Progenitor cell of endocrine pancreas (in vitro differentiated cells): ENCODE measurements at regions not wholly inside any gene's neighbourhood (a gene's known extent, or its start where the extent isn't known, plus 50 kb on each side); places are given as distances from the start of the nearest gene placed in this dataset.

ENCODE experiments used
- DNase-seq: peaks from one replicate; pipeline ENCODE4 v3.0.0; 2021; ENCODE audit warnings: low spot score; ENCODE audit not compliant: unreplicated experiment
- H3K27ac Mint-ChIP-seq: 2 replicates; pipeline ENCODE4 v1.8.0; 2021; ENCODE audit warnings: mild to moderate bottlenecking, moderate library complexity, mixed read lengths
- H3K27me3 Mint-ChIP-seq: 2 replicates; pipeline ENCODE4 v1.8.0; 2021; ENCODE audit warnings: mixed read lengths
- H3K36me3 Mint-ChIP-seq: 2 replicates; pipeline ENCODE4 v1.8.0; 2022; ENCODE audit warnings: mixed read lengths; ENCODE audit not compliant: insufficient read depth
- H3K4me1 Mint-ChIP-seq: 2 replicates; pipeline ENCODE4 v1.8.0; 2021; ENCODE audit warnings: low read depth, mixed read lengths
- H3K4me3 Mint-ChIP-seq: 2 replicates; pipeline ENCODE4 v1.8.0; 2021; ENCODE audit warnings: low read depth, mild to moderate bottlenecking, moderate library complexity, mixed read lengths
- H3K9me3 Mint-ChIP-seq: 2 replicates; pipeline ENCODE4 v1.8.0; 2021; ENCODE audit warnings: low read depth, mixed read lengths
- CTCF ChIP-seq: fragments of 200-600 bp; sonication (generic); IDR thresholded peaks from one replicate; pipeline ENCODE4 v1.5.0; 2021; ENCODE audit warnings: antibody characterized with exemption, mild to moderate bottlenecking; ENCODE audit not compliant: unreplicated experiment

GRCh38 chr11:69560141-69560790 lies 78.8 kb downstream of the LINC01488 start:
- Mint-ChIP-seq H3K9me3 (peaks cover 6% of the 10 kb centered on the region), H3K27me3 (peaks cover 6% of the 10 kb centered on the region)
- TF ChIP-seq CTCF: no peak

GRCh38 chr11:69562302-69562701 lies 78.7 kb upstream of the CCND1 start:
- DNase-seq: no peak
- no peaks in the 10 kb centered on the region for H3K36me3 Mint-ChIP-seq
- peaks cover 6% of the 10 kb centered on the region for H3K9me3 Mint-ChIP-seq
- no peaks in the 10 kb centered on the region for H3K4me1 Mint-ChIP-seq
- no peak overlapping the region for H3K4me3 Mint-ChIP-seq
- TF ChIP-seq CTCF: no peak
- peaks cover 6% of the 10 kb centered on the region for H3K27me3 Mint-ChIP-seq
- no peak overlapping the region for H3K27ac Mint-ChIP-seq

More at GRCh38 chr11:69560141-69560790, 78.8 kb downstream of the LINC01488 start:
- no peaks in the 10 kb centered on the region for H3K4me1 Mint-ChIP-seq
- no peak for DNase-seq
- no peaks in the 10 kb centered on the region for H3K36me3 Mint-ChIP-seq
- H3K4me3 Mint-ChIP-seq: no peak overlapping the region
- H3K27ac Mint-ChIP-seq: no peak overlapping the region

- Mint-ChIP-seq H3K4me3 (no peak overlapping the region), H3K9me3 (peaks cover 6% of the 10 kb centered on the region), H3K36me3 (no peaks in the 10 kb centered on the region), H3K27me3 (peaks cover 6% of the 10 kb centered on the region), H3K4me1 (no peaks in the 10 kb centered on the region), H3K27ac (no peak overlapping the region)
- TF ChIP-seq CTCF: no peak
- DNase-seq: no peak
Observed at GRCh38 chr11:69562816-69563215, 78.1 kb upstream of the CCND1 start.

GRCh38 chr11:69563306-69563705 lies 77.7 kb upstream of the CCND1 start:
- H3K4me3 Mint-ChIP-seq: no peak overlapping the region
- DNase-seq: no peak
- TF ChIP-seq CTCF: no peak
- H3K27me3 Mint-ChIP-seq: peaks cover 6% of the 10 kb centered on the region
- no peaks in the 10 kb centered on the region for H3K36me3 Mint-ChIP-seq
- no peaks in the 10 kb centered on the region for H3K4me1 Mint-ChIP-seq
- H3K27ac Mint-ChIP-seq: no peak overlapping the region
- peaks cover 6% of the 10 kb centered on the region for H3K9me3 Mint-ChIP-seq

GRCh38 chr11:69563946-69564775 lies 76.8 kb upstream of the CCND1 start:
- no peaks in the 10 kb centered on the region for H3K36me3 Mint-ChIP-seq
- H3K27ac Mint-ChIP-seq: no peak overlapping the region
- H3K9me3 Mint-ChIP-seq: peaks cover 6% of the 10 kb centered on the region
- H3K4me1 Mint-ChIP-seq: no peaks in the 10 kb centered on the region
- no peak for TF ChIP-seq CTCF
- H3K27me3 Mint-ChIP-seq: no peaks in the 10 kb centered on the region
- no peak for DNase-seq
- H3K4me3 Mint-ChIP-seq: no peak overlapping the region
